ENCODE measurements at regions not wholly inside any gene's neighbourhood (a gene's known extent, or its start where the extent isn't known, plus 50 kb on each side); places are given as distances from the start of the nearest gene placed in this dataset.

GRCh38 chr9:91102269-91102668 is 259.4 kb downstream of the AUH start:
- no peak for DNase-seq

- no peak for DNase-seq
Measured at GRCh38 chr9:91103931-91104330, 257.8 kb downstream of the AUH start.

GRCh38 chr9:91106415-91107081 is 255.2 kb downstream of the AUH start:
- DNase-seq: no peak

- no peak for DNase-seq
Measured at GRCh38 chr9:91111226-91111625, 250.5 kb downstream of the AUH start.

- DNase-seq: no peak
Measured at GRCh38 chr9:91111876-91112275, 249.8 kb downstream of the AUH start.

GRCh38 chr9:91113016-91113415 is 248.7 kb downstream of the AUH start:
- no peak for DNase-seq

GRCh38 chr9:91114450-91114849 is 247.3 kb downstream of the AUH start:
- DNase-seq: no peak

- no peak for DNase-seq
Measured at GRCh38 chr9:91116211-91116610, 245.5 kb downstream of the AUH start.

GRCh38 chr9:91116711-91117110 is 245.0 kb downstream of the AUH start:
- no peak for DNase-seq

GRCh38 chr9:91117474-91117891 is 244.2 kb downstream of the AUH start:
- no peak for DNase-seq

- no peak for DNase-seq
Measured at GRCh38 chr9:91117959-91118703, 243.6 kb downstream of the AUH start.

- DNase-seq: no peak
Measured at GRCh38 chr9:91118704-91119025, 243.1 kb downstream of the AUH start.

GRCh38 chr9:91119142-91119541 is 242.6 kb downstream of the AUH start:
- DNase-seq: no peak

- no peak for DNase-seq
Measured at GRCh38 chr9:91119679-91120078, 242.0 kb downstream of the AUH start.

GRCh38 chr9:91120200-91120599 is 241.5 kb downstream of the AUH start:
- no peak for DNase-seq

- no peak for DNase-seq
Measured at GRCh38 chr9:91122755-91123154, 239.0 kb downstream of the AUH start.

- DNase-seq: no peak
Measured at GRCh38 chr9:91126761-91127445, 234.8 kb downstream of the AUH start.

- no peak for DNase-seq
Measured at GRCh38 chr9:91127653-91128052, 234.1 kb downstream of the AUH start.

- no peak for DNase-seq
Measured at GRCh38 chr9:91130796-91131318, 230.9 kb downstream of the AUH start.

GRCh38 chr9:91131433-91131839 is 230.3 kb downstream of the AUH start:
- peak; percentile 12 for DNase-seq

GRCh38 chr9:91132576-91133073 is 229.1 kb downstream of the AUH start:
- DNase-seq: no peak

GRCh38 chr9:91134608-91135007 is 227.1 kb downstream of the AUH start:
- no peak for DNase-seq

GRCh38 chr9:91137391-91137790 is 224.3 kb downstream of the AUH start:
- no peak for DNase-seq

- DNase-seq: no peak
Measured at GRCh38 chr9:91138760-91139159, 223.0 kb downstream of the AUH start.
